ENCODE measurements at regions not wholly inside any gene's neighbourhood (a gene's known extent, or its start where the extent isn't known, plus 50 kb on each side); places are given as distances from the start of the nearest gene placed in this dataset.

DNA sequence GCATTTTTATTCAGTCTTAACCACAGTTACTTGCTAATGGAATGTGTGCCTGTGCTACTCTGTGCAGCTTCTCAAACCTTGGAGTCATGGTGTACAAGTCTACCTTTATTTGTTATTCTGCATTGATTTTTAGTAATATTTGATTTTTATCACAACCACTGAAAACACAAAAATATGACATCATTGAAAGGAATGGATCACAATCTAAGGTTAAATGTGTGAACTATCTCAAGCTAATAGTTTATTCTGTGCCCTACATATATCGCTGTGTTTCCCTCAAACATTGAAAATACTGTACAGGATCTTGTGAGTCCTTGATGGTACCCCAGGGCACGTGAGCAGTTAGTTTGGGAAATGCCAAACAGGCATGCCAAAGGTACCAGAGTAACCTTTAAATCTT, 573.4 kb downstream of the FRK start:
- TF ChIP-seq POLR2A (IDR thresholded peaks at IDR 0.05), result no peak
- no peak for TF ChIP-seq POLR2AphosphoS5 (IDR thresholded peaks at IDR 0.05)
- TF ChIP-seq, protein P1, sequence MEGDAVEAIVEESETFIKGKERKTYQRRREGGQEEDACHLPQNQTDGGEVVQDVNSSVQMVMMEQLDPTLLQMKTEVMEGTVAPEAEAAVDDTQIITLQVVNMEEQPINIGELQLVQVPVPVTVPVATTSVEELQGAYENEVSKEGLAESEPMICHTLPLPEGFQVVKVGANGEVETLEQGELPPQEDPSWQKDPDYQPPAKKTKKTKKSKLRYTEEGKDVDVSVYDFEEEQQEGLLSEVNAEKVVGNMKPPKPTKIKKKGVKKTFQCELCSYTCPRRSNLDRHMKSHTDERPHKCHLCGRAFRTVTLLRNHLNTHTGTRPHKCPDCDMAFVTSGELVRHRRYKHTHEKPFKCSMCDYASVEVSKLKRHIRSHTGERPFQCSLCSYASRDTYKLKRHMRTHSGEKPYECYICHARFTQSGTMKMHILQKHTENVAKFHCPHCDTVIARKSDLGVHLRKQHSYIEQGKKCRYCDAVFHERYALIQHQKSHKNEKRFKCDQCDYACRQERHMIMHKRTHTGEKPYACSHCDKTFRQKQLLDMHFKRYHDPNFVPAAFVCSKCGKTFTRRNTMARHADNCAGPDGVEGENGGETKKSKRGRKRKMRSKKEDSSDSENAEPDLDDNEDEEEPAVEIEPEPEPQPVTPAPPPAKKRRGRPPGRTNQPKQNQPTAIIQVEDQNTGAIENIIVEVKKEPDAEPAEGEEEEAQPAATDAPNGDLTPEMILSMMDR (IDR thresholded peaks at IDR 0.05 in 8 of 11, conservative IDR thresholded peaks at IDR 0.05 in 3 of 11), result no peak
